ENCODE measurements at regions not wholly inside any gene's neighbourhood (a gene's known extent, or its start where the extent isn't known, plus 50 kb on each side); places are given as distances from the start of the nearest gene placed in this dataset.

- TF ChIP-seq CTCF (conservative IDR thresholded peaks at IDR 0.05) (no peak), ZFX (IDR thresholded peaks at IDR 0.05) (no peak)
Observed at GRCh38 chr3:177802151-177802900, 605.0 kb upstream of the TBL1XR1 start.

Measured in C4-2B (cell line).